ENCODE measurements at regions not wholly inside any gene's neighbourhood (a gene's known extent, or its start where the extent isn't known, plus 50 kb on each side); places are given as distances from the start of the nearest gene placed in this dataset.

GRCh38 chr5:160486573-160486972, 64.9 kb downstream of the PTTG1 start:
- Histone ChIP-seq H3K36me3 (peaks cover 0 to 14% (median 0%) of the 10 kb centered on the region in 4 donors), H3K9me3 (no peaks in the 10 kb centered on the region), H3K27ac (no peak overlapping the region), H3K4me1 (no peaks in the 10 kb centered on the region), H3K27me3 (peaks cover 0 to 2% (median 0%) of the 10 kb centered on the region in 3 donors), H3K4me3 (no peak overlapping the region)
- TF ChIP-seq EP300 (IDR thresholded peaks at IDR 0.05), result no peak
- TF ChIP-seq POLR2A (IDR thresholded peaks at IDR 0.05), result no peak
- no peak for TF ChIP-seq POLR2AphosphoS5 (IDR thresholded peaks at IDR 0.05)
- no peak for TF ChIP-seq CTCF (IDR thresholded peaks at IDR 0.05)
- 82 to 95% (median 86%) methylated on average over 7 of the region's 7 CpGs for WGBS, 5 donors
- no peak for DNase-seq
- intact Hi-C loops (cut with DNase I; ENCODE audit: low total_unique reads), result no loop called here

GRCh38 chr5:160488394-160489325, 67.0 kb downstream of the PTTG1 start:
- 80 to 88% (median 86%) methylated on average over 6 of the region's 6 CpGs for WGBS, 5 donors
- Histone ChIP-seq H3K27ac (no peak overlapping the region), H3K4me3 (no peak overlapping the region), H3K27me3 (peaks cover 0 to 5% (median 0%) of the 10 kb centered on the region in 3 donors), H3K9me3 (no peaks in the 10 kb centered on the region), H3K36me3 (peaks cover 0 to 14% (median 0%) of the 10 kb centered on the region in 4 donors), H3K4me1 (no peaks in the 10 kb centered on the region)
- no peak for DNase-seq
- TF ChIP-seq POLR2AphosphoS5 (IDR thresholded peaks at IDR 0.05) (no peak), CTCF (IDR thresholded peaks at IDR 0.05) (no peak), POLR2A (IDR thresholded peaks at IDR 0.05) (no peak), EP300 (IDR thresholded peaks at IDR 0.05) (no peak)
- intact Hi-C loops (cut with DNase I; ENCODE audit: low total_unique reads), result no loop called here

- Histone ChIP-seq H3K4me3 (no peak overlapping the region), H3K27me3 (peaks cover 0 to 10% (median 0%) of the 10 kb centered on the region in 3 donors), H3K9me3 (no peaks in the 10 kb centered on the region), H3K4me1 (no peaks in the 10 kb centered on the region), H3K36me3 (peaks cover 0 to 4% (median 0%) of the 10 kb centered on the region in 4 donors), H3K27ac (no peak overlapping the region)
- no peak for TF ChIP-seq EP300 (IDR thresholded peaks at IDR 0.05)
- no peak for TF ChIP-seq POLR2AphosphoS5 (IDR thresholded peaks at IDR 0.05)
- TF ChIP-seq POLR2A (IDR thresholded peaks at IDR 0.05), result no peak
- TF ChIP-seq CTCF (IDR thresholded peaks at IDR 0.05), result no peak
- intact Hi-C loops (cut with DNase I; ENCODE audit: low total_unique reads), result no loop called here
- WGBS, 5 donors, result 86 to 100% (median 94%) methylated on average over 1 of the region's 1 CpG
- DNase-seq, result no peak
Observed at GRCh38 chr5:160491438-160491837, 69.8 kb downstream of the PTTG1 start.

- no peak overlapping the region for H3K27ac ChIP-seq
- H3K4me3 ChIP-seq, result no peak overlapping the region
- no peak for TF ChIP-seq CTCF (IDR thresholded peaks at IDR 0.05)
- H3K27me3 ChIP-seq, result peaks cover 0 to 13% (median 0%) of the 10 kb centered on the region in 3 donors
- DNase-seq, result no peak
- H3K9me3 ChIP-seq, result no peaks in the 10 kb centered on the region
- WGBS, 5 donors, result 64 to 86% (median 74%) methylated on average over 1 of the region's 1 CpG
- intact Hi-C loops (cut with DNase I; ENCODE audit: low total_unique reads), result no loop called here
- no peaks in the 10 kb centered on the region for H3K36me3 ChIP-seq
- H3K4me1 ChIP-seq, result no peaks in the 10 kb centered on the region
Observed at GRCh38 chr5:160492565-160492964, 70.9 kb downstream of the PTTG1 start.
